GM21390 (cell line): ENCODE measurements at regions not wholly inside any gene's neighbourhood (a gene's known extent, or its start where the extent isn't known, plus 50 kb on each side); places are given as distances from the start of the nearest gene placed in this dataset.
"Not testable (repeated sequence)": the region's sequence is repeated elsewhere in the genome, so short reads cannot be mapped to it uniquely, and the experiment has no call there.

ENCODE experiments used
- ATAC-seq: cut with Tn5 transposase; IDR thresholded peaks from one replicate; pipeline ENCODE4 v1.9.1; 2021; ENCODE audit not compliant: unreplicated experiment

DNA sequence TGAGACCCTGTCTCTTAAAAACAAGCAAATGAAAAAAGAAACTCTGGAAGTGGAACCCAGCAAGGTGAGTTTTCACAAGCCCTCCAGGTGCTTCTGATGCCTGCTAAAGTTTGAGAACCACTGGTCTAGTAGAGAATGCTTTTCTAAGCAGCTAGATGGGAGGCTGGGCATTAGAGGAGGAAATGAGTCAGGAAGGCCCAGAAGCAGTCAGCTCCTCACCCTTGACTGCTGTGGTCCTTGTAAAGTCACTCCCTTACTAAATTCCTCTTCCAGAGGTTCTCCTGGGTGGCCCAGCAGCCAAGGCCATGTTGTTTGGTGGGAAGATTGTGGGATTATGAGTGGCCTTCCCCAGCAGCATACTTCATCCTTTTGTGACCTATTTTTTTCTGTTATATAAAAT is 52.0 kb upstream of the FYN start:
- ATAC-seq: no peak

DNA sequence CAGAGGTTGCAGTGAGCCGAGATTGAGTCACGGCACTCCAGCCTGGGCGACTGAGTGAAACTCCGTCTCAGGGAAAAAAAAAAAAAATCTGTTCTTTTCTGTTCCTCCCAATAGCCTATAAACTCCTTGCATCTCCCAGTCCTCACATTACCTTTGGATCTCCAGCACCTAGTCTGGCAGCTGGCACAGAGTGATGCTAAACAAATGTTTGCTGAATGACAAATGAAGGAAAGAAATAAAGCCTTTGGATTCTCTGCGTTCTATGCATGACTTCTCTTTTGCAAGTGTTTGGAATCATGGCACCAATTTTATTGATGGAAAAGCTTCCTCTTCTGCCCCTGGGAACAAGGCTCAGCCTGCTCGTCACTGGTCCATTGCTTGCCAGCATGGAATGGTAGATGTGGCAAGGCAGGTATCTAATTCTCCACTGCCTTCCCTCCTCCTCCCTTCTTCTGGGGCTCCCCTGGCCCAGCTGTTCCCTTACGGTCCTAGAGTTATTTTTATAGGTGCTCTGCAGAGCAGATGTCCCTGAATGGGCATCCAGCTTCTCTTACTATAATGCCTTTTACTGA is 53.6 kb upstream of the FYN start:
- no peak for ATAC-seq

DNA sequence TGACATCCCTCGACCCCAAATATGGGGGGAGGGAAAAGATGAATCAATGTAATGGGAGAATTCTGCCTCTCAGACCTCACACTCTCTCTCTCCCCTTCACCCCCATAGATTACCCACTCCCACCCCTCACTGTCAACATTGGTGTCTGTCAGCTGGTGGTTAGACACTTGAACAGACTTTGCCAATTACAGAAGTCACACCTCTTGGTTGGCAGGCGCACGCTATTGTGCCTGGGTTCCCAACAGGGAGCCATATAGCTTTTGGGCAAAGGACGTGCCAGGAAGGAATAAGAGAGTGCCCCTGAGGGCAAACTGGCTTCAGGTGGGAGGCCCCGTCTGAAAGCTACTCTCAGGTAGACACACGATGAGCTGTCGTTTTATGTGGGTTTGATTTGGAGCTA is 54.1 kb upstream of the FYN start:
- no peak for ATAC-seq

DNA sequence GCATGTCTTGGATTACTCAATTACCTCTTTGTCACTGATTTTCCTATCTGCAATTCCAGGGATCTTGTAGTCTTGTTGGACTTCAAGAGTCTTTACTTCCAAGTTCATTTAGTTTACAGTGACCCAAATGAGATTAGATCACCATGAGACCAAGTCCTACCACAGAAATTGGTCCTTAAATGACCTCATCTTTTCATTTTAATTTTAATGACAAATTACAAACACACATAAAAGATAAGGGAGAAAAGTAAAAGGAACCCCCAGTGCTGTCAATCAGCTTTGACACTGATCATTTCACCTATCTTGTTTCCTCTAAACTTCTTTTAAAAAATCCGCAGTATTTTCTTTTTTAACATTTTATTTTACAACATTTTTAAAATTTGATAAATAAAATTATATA is 54.9 kb upstream of the FYN start:
- no peak for ATAC-seq

DNA sequence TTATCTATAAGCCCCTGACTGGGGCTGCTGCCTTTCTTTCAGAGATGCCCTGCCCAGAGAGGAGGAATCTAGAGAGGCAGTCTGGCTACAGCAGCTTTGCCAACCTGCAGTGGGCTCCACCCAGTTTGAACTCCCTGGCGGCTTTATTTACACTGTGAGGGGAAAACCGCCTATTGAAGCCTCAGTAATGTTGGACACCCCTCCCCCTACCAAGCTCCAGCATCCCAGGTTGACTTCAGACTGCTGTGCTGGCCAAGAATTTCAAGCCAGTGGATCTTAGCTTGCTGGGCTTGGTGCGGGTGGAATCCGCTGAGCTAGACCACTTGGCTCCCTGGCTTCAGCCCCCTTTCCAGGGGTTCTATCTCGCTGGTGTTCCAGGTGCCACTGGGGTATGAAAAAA is 61.4 kb upstream of the FYN start:
- ATAC-seq: not testable (repeated sequence)

DNA sequence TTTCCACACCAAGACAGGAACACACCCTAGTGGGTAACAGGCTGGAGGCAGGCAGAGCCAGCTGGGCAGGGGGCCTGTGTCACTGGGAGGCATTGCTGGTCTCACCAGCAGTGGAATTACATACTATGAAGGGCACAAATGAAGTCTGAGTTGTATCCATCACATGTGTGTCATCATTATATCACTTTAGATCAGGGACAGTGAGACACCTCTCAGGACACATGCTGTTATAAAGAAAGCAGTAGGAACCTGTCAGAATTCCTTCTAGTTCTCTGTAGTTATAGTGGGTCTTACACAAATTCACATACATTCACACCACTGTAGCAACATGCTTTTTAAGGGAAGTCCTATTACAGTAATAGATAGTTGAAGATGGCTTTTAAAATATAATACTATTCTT is 63.5 kb upstream of the FYN start:
- ATAC-seq: no peak

DNA sequence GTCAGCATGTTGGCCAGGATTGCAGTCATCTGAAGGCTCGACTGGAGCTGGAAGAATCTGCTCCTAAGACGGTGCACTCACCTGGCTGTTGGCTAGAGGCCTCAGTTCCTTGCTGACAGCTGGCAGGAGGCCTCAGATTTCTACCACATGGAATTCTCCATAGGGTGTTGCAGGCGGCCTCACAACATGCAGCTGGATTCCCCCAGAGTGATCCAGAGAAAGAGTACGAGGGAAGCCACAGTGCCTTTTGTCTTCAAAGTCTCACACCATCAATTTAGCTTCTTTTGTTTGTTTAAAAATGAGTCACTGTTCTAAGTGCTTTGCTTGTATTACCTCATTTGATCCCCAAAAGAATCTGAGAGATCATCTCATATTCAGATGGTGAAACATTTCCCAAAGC is 65.5 kb upstream of the FYN start:
- ATAC-seq: no peak

DNA sequence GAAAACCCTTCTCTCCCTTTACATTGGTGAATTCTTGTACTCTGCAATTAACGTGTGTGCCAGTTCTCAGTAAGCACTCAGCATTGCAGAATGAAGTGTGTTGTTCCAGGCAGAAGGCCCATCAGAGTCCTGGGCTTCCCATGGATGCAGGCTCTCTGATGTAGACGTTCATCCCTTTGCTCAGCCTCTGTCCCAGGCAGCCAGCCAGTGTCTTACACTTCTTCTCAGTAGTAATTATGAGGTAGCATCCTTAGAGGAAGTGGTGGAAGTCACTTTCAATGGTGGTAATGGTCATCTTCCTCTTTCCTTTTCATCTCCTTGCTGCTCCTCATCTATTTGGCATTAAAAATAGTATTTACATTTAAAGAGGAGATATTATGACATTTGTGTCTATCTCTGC is 66.7 kb upstream of the FYN start:
- no peak for ATAC-seq

DNA sequence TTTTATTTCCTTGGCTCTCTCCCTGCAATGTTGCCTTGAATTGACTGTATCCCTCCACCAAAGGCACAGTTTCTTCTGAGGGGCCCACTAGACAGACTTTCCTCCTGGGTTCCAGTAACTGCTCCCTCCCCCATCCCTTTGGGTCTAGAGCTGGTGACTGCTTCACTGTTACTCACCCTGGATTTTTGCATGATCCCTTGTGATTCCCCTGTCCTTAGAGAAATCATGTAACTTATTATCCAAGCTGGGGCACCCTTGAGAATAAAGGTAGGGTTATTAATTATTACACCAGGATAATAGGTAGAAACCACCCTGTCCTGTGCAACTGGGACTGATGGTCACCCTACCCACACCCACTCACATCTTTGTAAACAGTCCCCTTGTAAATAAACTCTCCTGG is 67.5 kb upstream of the FYN start:
- ATAC-seq: no peak

DNA sequence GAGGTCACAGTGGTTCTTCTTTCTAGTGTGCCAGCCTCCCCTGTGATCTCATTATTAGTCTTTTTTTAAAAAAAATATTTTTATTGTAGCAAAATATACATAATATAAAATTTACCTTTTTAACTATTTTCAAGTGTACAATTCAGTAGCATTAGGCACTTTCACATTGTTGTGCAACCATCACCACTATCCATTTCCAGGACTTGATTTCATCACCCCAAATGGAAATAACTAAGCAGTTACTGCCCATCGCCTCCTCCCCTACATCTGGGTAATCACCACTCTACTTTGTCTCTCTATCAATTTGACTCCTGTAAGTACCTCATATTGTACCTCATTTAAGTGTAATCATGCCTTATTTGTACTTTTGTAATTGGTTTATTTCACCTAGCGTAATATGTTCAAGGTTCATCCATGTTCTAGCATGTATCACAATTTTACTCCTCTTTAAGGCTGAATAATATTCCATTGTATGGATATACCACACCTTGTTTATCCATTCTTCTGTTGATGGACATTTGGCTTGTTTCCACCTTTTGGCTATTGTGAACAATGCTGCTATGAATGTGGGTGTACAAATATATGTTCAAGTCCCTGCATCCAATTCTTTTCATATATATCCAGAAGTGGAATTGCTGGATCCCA is 68.6 kb upstream of the FYN start:
- no peak for ATAC-seq

DNA sequence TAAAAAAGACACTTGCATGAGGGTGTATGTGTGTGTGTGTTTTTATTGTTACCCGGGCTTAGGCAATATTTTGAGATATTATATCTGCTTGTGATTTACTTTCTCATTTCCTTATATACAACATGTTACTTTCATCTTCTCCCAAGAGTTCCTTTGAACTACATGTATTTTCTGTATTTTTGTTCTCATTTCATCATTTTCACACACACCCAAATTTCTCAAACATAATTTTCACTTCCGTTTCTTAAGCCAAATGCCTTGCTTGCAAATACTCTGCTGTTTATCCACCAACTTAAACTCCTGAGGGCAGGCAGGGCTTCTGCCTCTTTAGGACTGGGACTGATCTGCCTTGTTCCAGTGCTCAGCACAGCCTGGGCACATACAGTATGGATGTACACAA is 69.3 kb upstream of the FYN start:
- ATAC-seq: no peak

DNA sequence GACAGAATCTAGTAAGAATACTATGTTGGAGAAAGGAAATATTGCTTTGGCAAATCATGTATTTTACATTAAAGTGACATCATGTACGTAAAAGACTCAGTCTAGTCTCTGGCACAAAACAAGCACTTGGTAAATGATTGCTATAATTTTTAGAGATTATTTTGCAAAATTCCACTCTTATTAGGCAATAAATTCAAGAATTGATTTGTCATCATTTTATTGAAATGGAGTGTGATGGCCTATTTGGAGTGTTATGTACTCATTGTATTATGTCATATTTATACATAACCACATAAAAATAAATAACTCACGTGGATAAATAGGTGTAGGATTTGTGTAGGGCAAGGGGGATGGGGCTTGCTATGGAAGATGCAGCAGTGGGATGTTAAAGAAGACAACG is 70.0 kb upstream of the FYN start:
- no peak for ATAC-seq

DNA sequence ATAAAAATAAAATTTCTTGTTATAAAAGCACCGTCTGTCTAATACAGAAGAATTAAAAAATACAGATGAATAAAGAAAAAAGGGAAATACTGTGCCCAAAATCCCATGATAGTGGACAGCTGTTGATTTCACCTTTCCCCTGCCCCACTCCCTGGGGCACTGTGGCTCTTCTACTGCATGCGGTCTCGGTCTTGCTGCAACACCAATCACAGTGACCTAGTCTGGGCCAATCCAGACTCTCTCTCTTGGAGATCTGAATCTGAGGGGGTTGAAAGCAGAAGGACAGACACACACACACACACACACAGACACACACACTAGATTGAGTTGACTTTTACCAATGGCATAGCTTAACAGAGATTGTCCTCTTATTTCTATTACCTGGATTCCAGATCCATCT is 70.5 kb upstream of the FYN start:
- ATAC-seq: no peak

DNA sequence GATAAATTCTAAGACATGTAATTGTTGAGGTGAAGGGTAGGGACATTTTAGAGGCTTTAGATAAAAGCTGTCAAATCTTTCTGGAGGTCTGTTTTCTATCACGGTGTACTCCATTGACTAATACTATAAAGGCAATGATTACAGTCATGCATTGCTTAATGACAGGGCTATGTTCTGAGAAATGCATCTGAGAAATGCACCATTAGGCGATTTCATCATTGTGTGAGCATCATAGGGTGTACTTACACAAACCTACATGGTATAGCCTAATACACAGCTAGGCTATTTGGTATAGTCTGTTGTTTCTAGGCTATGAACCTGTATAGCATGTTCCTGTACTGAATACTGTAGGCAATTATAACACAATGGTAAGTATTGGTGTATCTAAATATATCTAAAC is 71.3 kb upstream of the FYN start:
- no peak for ATAC-seq

DNA sequence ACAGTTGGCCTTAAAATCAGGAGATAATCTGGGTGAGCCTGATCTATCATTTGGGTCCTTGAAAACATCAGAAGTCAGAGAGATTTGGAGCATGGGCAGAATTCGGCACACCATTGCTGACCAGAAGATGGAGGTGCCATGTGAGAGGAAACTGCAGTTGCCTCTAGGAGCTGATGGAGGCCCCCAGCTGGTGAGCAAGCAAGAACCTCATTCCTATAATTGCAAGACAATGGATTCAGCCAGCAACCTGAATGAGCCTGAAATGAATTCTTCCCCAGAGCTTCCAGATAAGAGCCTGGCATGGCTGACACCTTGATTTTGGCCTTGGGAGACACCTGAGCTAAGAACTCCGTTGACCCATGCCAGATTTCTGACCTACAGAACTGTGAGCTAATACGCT is 76.3 kb upstream of the FYN start:
- ATAC-seq: no peak

DNA sequence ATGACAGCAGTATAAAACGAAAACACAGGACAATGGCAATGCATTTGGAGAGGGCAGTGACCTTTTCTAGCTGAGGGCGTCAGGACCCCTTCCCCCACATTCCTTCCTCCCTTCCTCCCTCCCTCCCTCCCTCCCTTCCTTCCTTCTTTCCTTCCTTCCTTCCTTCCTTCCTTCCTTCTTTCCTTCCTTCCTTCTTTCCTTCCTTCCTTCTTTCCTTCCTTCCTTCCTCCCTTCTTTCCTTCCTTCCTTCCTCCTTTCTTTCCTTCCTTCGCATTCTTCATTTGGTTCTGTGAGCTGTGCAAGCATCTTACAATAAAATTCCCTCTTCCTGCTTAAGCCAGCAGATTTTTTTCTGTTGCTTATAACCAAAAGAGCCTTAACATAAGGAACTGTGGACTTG is 76.7 kb upstream of the FYN start:
- ATAC-seq: not testable (repeated sequence)

DNA sequence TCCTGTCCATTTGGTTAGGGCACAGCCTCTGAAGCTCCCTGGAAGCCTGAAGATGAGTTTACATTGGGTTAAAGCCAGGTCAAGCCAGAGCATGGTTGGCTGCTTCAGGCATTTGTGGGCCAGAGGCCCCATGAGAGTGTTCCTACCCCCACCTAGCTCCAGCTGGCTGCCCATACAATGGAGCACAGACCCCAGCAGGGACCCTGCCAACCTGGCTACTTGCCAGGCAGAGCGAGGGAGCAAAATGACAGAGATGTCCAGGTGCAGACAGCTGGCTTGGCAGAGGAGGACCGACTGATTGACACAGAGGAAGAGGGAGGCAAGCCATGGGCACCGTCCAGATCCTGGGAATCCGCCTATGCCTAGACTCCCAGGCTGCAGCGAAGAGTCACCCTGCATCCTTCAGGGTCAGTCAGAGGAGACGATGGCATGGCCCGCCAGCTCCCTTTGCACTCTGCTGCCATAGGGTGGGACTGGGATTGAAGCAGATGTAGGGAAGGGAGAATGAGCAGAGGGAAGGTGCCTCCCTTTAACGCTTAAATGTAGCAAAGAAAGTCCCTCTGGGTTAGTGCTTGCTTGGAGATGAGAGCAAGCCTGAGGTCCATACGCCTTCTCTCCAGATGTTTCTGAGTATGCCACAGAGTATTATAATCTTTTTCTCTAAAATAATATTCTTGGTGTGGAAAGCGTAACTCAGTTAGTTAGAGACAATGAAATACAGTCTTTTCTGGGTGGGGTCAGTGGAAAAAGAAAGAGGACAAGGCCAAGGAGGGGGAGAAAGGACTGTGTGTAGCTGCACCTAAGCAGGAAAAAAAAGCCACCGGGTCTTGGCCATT is 77.6 kb upstream of the FYN start:
- ATAC-seq: no peak

DNA sequence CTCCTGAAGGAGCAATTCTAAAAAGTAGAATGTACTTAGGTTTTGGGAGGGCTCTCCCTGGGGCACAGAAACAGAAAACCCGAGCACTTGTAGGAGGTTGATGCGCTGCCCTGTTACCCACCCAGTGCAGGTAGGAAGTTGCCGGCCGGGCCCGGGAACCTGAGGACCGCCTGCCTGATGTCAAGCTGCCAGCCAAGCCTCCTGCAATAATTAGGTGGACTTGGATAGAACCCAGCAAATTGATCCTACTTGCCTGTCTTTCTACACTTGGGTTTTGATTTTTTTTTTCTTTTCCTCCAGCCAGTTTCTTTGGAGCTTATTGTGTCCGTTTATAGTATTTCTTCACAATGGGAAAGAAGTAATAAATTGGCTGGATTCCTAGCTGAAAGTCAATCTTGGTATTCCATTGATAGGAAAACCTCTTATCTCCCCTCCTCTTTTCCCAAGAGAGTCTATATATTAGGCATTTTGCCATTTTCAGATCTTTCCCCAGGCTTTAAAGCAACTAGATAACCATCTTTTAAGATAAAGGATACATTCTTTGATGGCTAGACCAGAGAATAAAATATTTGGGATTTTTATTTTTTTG is 78.3 kb upstream of the FYN start:
- ATAC-seq: no peak

DNA sequence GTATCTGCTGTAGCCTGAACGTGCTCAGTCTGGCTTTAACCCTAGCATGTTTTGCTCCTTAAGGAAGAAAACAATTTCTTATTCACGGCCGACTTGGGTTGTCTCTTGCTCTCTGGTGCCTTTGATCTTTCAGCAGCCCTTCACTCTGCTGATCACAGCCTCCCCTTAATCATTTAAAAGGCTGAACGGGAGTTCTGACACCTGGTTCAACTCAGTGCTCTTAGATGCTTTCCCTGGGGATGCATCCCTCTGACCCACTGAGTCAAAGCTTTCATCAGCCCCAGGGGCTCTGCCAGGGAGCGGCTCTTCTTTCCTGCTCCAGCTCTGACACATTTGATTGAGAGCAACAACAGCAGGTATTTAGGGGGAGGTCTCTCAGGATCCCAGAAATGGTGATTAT is 79.0 kb upstream of the FYN start:
- ATAC-seq: no peak

DNA sequence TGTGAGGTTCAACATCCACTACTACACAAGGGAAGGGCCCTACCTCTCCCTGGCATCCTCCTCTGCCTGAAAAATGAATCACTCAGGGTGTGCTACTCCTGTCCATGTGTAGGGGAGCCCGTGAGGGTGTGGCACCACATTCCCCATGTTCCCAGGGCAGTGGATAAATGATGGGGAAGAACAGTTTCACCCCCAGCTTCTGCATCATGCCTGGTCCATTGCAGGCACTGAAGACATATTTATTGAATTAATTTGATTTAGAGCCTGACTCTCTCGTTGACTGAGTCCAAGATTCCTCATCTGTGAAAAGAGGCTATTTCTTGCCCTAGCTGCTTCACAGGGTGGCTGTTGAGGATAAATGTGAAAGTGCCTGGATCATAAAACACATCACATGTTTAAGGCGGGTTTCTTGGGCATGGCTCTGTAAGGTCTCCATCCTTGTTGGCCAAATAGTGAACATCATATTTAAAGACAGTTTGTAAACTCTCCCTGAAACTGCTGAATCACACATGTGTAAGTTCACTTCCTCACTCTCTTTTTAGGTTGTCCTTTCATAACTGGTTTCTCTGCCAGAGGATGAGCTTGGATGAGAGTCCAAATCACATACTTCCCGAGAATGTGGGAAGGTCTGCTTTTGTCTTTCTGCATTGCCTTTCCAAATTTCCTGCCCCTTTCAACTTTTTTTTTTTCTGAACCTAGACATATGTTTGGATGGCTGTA is 79.7 kb upstream of the FYN start:
- no peak for ATAC-seq

DNA sequence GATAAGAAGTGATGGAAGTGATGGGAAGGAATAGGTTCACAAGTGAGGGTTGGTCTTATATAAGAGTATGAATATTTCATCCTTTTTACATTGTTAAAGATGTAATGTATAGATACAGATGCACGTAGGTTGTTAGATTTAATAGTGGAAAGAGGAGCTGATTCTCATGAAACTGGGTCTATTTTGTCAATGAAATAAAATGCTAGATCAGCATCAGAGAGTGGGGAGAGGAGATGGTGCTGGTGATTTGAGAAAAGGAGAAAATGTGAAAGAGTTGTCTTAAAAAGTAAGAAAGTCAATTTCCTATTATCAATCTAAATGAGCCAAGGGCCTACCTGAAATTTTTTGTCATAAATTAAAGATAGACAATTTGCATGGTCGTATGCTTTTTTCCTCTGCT is 82.8 kb upstream of the FYN start:
- no peak for ATAC-seq
